ENCODE measurements at regions not wholly inside any gene's neighbourhood (a gene's known extent, or its start where the extent isn't known, plus 50 kb on each side); places are given as distances from the start of the nearest gene placed in this dataset.

DNA sequence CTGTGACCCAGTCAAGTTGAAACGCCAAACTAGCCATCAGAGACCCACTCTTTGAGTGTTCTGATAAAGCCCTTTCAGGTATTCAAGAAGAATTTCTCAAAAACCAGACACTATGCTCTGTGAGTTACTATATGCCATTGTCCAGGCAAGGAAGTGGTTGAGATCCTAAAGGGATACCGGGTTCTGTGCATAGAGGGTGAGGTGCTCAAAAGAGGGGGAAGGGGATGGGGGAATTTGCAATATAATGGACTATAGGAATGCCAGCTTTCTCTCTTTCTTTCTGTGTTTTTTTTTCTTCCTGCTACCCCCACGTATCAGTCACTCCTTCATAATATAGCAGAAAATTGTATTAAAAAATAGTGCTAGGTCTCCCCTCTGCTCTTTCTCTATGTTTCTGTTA is 1619.0 kb downstream of the STIM2 start:
- H3K4me3 ChIP-seq: no peak overlapping the region
- no peak overlapping the region for H2AFZ ChIP-seq
- CTCF ChIA-PET: no interaction called here
- no peaks in the 10 kb centered on the region for H3K27me3 ChIP-seq (ENCODE audit: insufficient read depth, low read depth)
- no peak overlapping the region for H3K27ac ChIP-seq
- BruUV-seq (replicated peaks): no TSS peak
- H4K20me1 ChIP-seq (ENCODE audit: insufficient read depth): no peaks in the 10 kb centered on the region
- POLR2A ChIA-PET (ENCODE audit: unreplicated experiment): no interaction called here
- H3K9me2 ChIP-seq (ENCODE audit: insufficient read depth): no peaks in the 10 kb centered on the region
- no peak overlapping the region for H3K4me2 ChIP-seq
- H3F3A ChIP-seq (ENCODE audit: insufficient read depth, low read depth): no peaks in the 10 kb centered on the region
- no peak for DNase-seq
- no peaks in the 10 kb centered on the region for H3K9me3 ChIP-seq (ENCODE audit: insufficient read depth, low read depth)
- H3K4me1 ChIP-seq (replicated peaks; ENCODE audit: insufficient read depth): no peaks in the 10 kb centered on the region
- H3K36me3 ChIP-seq (ENCODE audit: low read depth): no peaks in the 10 kb centered on the region
- no peaks in the 10 kb centered on the region for H3K79me2 ChIP-seq (ENCODE audit: low read depth)
- intact Hi-C loops (cut with micrococcal nuclease; ENCODE audit: unreplicated experiment): no loop called here
- no peak for TF ChIP-seq CTCF (conservative IDR thresholded peaks at IDR 0.05)
- no peak for TF ChIP-seq EZH2 (IDR thresholded peaks at IDR 0.05; ENCODE audit: low read depth)

- intact Hi-C loops (cut with micrococcal nuclease; ENCODE audit: unreplicated experiment): no loop called here
- CTCF ChIA-PET: no interaction called here
- Histone ChIP-seq H3K27me3 (ENCODE audit: insufficient read depth, low read depth) (no peaks in the 10 kb centered on the region), H3K27ac (no peak overlapping the region), H3F3A (ENCODE audit: insufficient read depth, low read depth) (no peaks in the 10 kb centered on the region), H2AFZ (no peak overlapping the region; the same call in 1 of the 2 replicates), H3K79me2 (ENCODE audit: low read depth) (no peaks in the 10 kb centered on the region), H3K9me3 (ENCODE audit: insufficient read depth, low read depth) (no peaks in the 10 kb centered on the region), H3K4me1 (replicated peaks; ENCODE audit: insufficient read depth) (no peaks in the 10 kb centered on the region), H3K4me2 (no peak overlapping the region), H3K9me2 (ENCODE audit: insufficient read depth) (no peaks in the 10 kb centered on the region), H3K4me3 (no peak overlapping the region), H4K20me1 (ENCODE audit: insufficient read depth) (no peaks in the 10 kb centered on the region), H3K36me3 (ENCODE audit: low read depth) (no peaks in the 10 kb centered on the region)
- BruUV-seq (replicated peaks): no TSS peak
- POLR2A ChIA-PET (ENCODE audit: unreplicated experiment): no interaction called here
- TF ChIP-seq CTCF (conservative IDR thresholded peaks at IDR 0.05) (no peak), EZH2 (IDR thresholded peaks at IDR 0.05; ENCODE audit: low read depth) (no peak)
- DNase-seq: peak in 1 of 2 experiments; percentile 2
These were observed 1620.9 kb downstream of the STIM2 start for GRCh38 chr4:28481565-28481964.

DNA sequence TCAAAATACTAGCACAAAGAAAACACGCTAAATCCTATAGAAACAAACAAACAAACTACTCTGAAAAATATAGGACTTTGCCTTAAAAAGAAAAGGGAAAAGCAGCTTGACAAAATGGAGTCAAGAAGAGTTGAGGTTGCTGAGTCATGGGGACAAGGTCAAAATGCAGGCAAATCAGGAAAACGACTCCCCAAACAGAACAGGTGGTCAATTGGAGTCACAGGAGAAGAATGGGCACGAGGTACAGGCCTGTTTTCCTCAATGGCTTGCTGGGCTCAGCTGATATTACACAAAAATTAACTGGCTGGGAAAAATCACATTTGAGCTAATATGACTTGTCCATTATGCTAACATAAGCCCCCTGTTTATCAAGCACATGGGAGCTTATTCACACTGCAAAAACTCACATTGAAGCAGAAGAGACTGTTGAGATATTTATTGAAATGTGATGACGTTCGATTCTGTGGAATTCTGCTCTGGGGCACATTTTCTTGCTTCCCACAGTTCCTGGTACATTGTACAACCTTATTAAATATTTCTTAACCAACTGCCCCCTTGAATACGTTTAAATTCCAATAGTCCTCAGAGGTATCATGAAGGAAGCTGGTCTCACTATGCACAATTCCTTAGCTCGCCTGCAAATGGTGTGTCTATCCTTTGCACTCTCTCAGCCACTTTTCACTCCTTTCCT is 1622.1 kb downstream of the STIM2 start:
- Histone ChIP-seq H3K4me3 (no peak overlapping the region), H2AFZ (0 out of 2 replicates have a peak overlapping the region, but pooled peaks have one; percentile 19), H3K9me2 (ENCODE audit: insufficient read depth) (no peaks in the 10 kb centered on the region), H3K36me3 (ENCODE audit: low read depth) (no peaks in the 10 kb centered on the region), H3F3A (ENCODE audit: insufficient read depth, low read depth) (no peaks in the 10 kb centered on the region), H3K4me2 (no peak overlapping the region), H3K27me3 (ENCODE audit: insufficient read depth, low read depth) (no peaks in the 10 kb centered on the region), H3K9me3 (ENCODE audit: insufficient read depth, low read depth) (no peaks in the 10 kb centered on the region), H4K20me1 (ENCODE audit: insufficient read depth) (no peaks in the 10 kb centered on the region), H3K4me1 (replicated peaks; ENCODE audit: insufficient read depth) (no peaks in the 10 kb centered on the region), H3K79me2 (ENCODE audit: low read depth) (no peaks in the 10 kb centered on the region), H3K27ac (no peak overlapping the region)
- ChIA-PET POLR2A (ENCODE audit: unreplicated experiment) (no interaction called here), CTCF (no interaction called here)
- no peak for DNase-seq
- intact Hi-C loops (cut with micrococcal nuclease; ENCODE audit: unreplicated experiment): no loop called here
- no TSS peak for BruUV-seq (replicated peaks)
- TF ChIP-seq CTCF (conservative IDR thresholded peaks at IDR 0.05) (no peak), EZH2 (IDR thresholded peaks at IDR 0.05; ENCODE audit: low read depth) (no peak)
